ENCODE measurements at regions not wholly inside any gene's neighbourhood (a gene's known extent, or its start where the extent isn't known, plus 50 kb on each side); places are given as distances from the start of the nearest gene placed in this dataset.

GRCh38 chr2:181122601-181123000 is 142.2 kb downstream of the UBE2E3 start:
- H3K36me3 ChIP-seq: no peaks in the 10 kb centered on the region
- 92% methylated on average over 2 of the region's 2 CpGs for WGBS (ENCODE audit: insufficient coverage, low coverage, low lambda C conversion rate, missing lambda C conversion rate)
- H3K27me3 ChIP-seq: no peaks in the 10 kb centered on the region
- no peak overlapping the region for H3K27ac ChIP-seq
- TF ChIP-seq CTCF (IDR thresholded peaks at IDR 0.05) (no peak), POLR2A (IDR thresholded peaks at IDR 0.05) (no peak)
- intact Hi-C loops (cut with DNase I): no loop called here
- ATAC-seq (no peak), DNase-seq (no peak)
- no peak overlapping the region for H3K4me3 ChIP-seq
- no peaks in the 10 kb centered on the region for H3K9me3 ChIP-seq
- no peaks in the 10 kb centered on the region for H3K4me1 ChIP-seq

- H3K9me3 ChIP-seq: no peaks in the 10 kb centered on the region
- no peak for DNase-seq
- H3K4me3 ChIP-seq: no peak overlapping the region
- TF ChIP-seq POLR2A (IDR thresholded peaks at IDR 0.05): no peak
- no peaks in the 10 kb centered on the region for H3K4me1 ChIP-seq
- H3K27ac ChIP-seq: no peak overlapping the region
- no peaks in the 10 kb centered on the region for H3K36me3 ChIP-seq
- 60% methylated on average over 2 of the region's 2 CpGs for WGBS (ENCODE audit: insufficient coverage, low coverage, low lambda C conversion rate, missing lambda C conversion rate)
- intact Hi-C loops (cut with DNase I): no loop called here
- no peaks in the 10 kb centered on the region for H3K27me3 ChIP-seq
- peak in 3 of 4 donors; percentile 46 to 67 (median 50) for ATAC-seq
Observed at GRCh38 chr2:181123798-181124231, 143.4 kb downstream of the UBE2E3 start.

- intact Hi-C loops (cut with DNase I): no loop called here
Observed at GRCh38 chr2:181124497-181124896, 144.1 kb downstream of the UBE2E3 start.

DNA sequence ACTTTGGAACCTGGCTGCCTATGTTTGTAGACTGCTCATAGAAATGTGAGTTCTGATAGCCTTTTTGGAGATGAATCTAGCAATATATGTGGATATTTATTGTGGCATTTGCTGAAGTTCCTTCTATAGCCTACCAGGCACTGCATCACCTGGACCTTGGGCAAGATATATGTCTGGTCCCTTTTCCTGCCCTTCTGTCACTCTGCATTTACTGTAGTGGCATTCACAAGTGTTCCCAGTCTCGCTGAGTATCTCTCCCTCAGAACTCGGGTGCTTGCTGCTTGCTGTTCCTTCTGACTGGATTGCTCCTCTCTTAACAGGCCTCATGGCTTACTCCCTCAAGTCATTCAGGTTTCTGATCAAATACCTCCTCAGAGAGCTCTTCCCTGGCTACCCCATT is 145.0 kb downstream of the UBE2E3 start:
- H3K27ac ChIP-seq: no peak overlapping the region
- WGBS (ENCODE audit: insufficient coverage, low coverage, low lambda C conversion rate, missing lambda C conversion rate): 77% methylated on average over 2 of the region's 2 CpGs

More at GRCh38 chr2:181124497-181124896, 144.1 kb downstream of the UBE2E3 start:
- H3K27me3 ChIP-seq: no peaks in the 10 kb centered on the region
- no peak overlapping the region for H3K4me3 ChIP-seq
- no peak overlapping the region for H3K27ac ChIP-seq
- H3K36me3 ChIP-seq: no peaks in the 10 kb centered on the region
- TF ChIP-seq POLR2A (IDR thresholded peaks at IDR 0.05): no peak
- no peak for TF ChIP-seq CTCF (IDR thresholded peaks at IDR 0.05)
- ATAC-seq (no peak), DNase-seq (no peak)
- H3K4me1 ChIP-seq: no peaks in the 10 kb centered on the region
- WGBS (ENCODE audit: insufficient coverage, low coverage, low lambda C conversion rate, missing lambda C conversion rate): 51% methylated on average over 3 of the region's 3 CpGs
- no peaks in the 10 kb centered on the region for H3K9me3 ChIP-seq

GRCh38 chr2:181126311-181126868 is 146.0 kb downstream of the UBE2E3 start:
- intact Hi-C loops (cut with DNase I): no loop called here
- ATAC-seq (no peak), DNase-seq (no peak)
- no peaks in the 10 kb centered on the region for H3K36me3 ChIP-seq
- H3K27ac ChIP-seq: no peak overlapping the region
- no peaks in the 10 kb centered on the region for H3K4me1 ChIP-seq
- 71% methylated on average over 5 of the region's 5 CpGs for WGBS (ENCODE audit: insufficient coverage, low coverage, low lambda C conversion rate, missing lambda C conversion rate)
- TF ChIP-seq CTCF (IDR thresholded peaks at IDR 0.05) (no peak), POLR2A (IDR thresholded peaks at IDR 0.05) (no peak)
- no peaks in the 10 kb centered on the region for H3K9me3 ChIP-seq
- no peak overlapping the region for H3K4me3 ChIP-seq
- no peaks in the 10 kb centered on the region for H3K27me3 ChIP-seq

More for the DNA sequence above, 145.0 kb downstream of the UBE2E3 start:
- no peaks in the 10 kb centered on the region for H3K27me3 ChIP-seq
- intact Hi-C loops (cut with DNase I): no loop called here
- no peak overlapping the region for H3K4me3 ChIP-seq
- no peaks in the 10 kb centered on the region for H3K36me3 ChIP-seq
- no peak for DNase-seq
- TF ChIP-seq CTCF (IDR thresholded peaks at IDR 0.05): no peak
- no peaks in the 10 kb centered on the region for H3K4me1 ChIP-seq
- no peak for ATAC-seq
- H3K9me3 ChIP-seq: no peaks in the 10 kb centered on the region
